PC-3 (cell line): ENCODE measurements at regions not wholly inside any gene's neighbourhood (a gene's known extent, or its start where the extent isn't known, plus 50 kb on each side); places are given as distances from the start of the nearest gene placed in this dataset.

Source experiments
- CTCF ChIP-seq: fragments of 300-600 bp; sonication (generic); conservative IDR thresholded peaks from 2 replicates; pipeline ENCODE4 v1.5.1; 2017; ENCODE audit warnings: antibody characterized with exemption, low read depth, mild to moderate bottlenecking, low read length
- EZH2 ChIP-seq: fragments of 300-600 bp; sonication (generic); IDR thresholded peaks from one replicate; pipeline ENCODE4 v1.6.1; 2017; ENCODE audit warnings: antibody characterized with exemption, mild to moderate bottlenecking, low read length; ENCODE audit not compliant: unreplicated experiment

DNA sequence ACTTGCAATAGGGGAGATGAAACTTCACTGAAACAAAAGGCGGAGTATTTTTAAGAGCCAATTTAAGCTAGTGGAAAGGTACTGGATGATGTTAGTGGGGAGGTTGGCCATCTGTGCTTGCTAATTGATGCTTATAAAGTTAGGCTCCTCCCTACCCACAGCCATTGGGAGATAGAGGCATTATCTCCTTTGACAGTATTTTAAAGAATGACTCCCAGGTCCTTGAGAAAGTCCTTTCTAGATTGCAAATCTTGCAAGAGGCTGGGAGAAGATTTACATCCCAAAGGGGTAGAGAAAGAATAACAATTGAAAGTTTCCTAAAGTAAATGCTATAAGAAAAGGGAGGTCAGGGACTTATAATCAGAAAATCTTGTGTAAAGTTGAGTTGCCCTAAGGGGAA lies 282.6 kb downstream of the BRINP1 start:
- TF ChIP-seq EZH2: no peak
- TF ChIP-seq CTCF: no peak
